Peyer's patch (tissue), 4 donors: ENCODE measurements at regions not wholly inside any gene's neighbourhood (a gene's known extent, or its start where the extent isn't known, plus 50 kb on each side); places are given as distances from the start of the nearest gene placed in this dataset.

Source experiments
- POLR2A ChIP-seq, 2 donors: fragments of 450-650 bp; IDR thresholded peaks; one replicate each; pipeline ENCODE4 v1.5.1; 2017; ENCODE audit warnings: antibody characterized with exemption in 2 of 2, mild to moderate bottlenecking in 2 of 2, moderate library complexity in 2 of 2
- TF ChIP-seq, protein P1 (sequence below), 6 experiments: fragments of 450-650 bp in 4 of 6; fragments of 200-600 bp in 2 of 6; sonication (generic) in 1 of 6; IDR thresholded peaks; one replicate each; pipeline ENCODE4 v1.5.1; 2017 to 2019; ENCODE audit warnings: antibody characterized with exemption in 6 of 6, mild to moderate bottlenecking in 3 of 6, moderate library complexity in 1 of 6

DNA sequence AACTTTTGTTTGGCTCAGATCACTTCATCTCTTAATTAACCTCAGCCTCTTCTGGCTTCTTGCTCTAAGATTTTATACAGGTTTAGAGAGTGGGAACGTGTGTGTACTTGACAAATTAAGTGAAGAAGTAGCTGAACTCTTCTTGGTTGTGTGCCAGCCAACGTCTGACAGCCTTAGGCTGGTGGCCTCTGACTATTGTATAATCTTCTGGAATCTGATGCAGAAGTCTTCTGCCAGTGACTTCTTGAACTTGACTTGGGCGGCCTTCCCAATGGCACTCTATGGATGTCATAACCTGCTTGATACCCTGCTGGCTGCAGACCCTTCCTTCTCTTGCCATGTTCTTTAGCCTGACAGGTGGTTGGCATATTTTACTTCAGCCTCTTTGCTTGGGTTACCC, 660.5 kb downstream of the DOK5 start:
- TF ChIP-seq, protein P1, sequence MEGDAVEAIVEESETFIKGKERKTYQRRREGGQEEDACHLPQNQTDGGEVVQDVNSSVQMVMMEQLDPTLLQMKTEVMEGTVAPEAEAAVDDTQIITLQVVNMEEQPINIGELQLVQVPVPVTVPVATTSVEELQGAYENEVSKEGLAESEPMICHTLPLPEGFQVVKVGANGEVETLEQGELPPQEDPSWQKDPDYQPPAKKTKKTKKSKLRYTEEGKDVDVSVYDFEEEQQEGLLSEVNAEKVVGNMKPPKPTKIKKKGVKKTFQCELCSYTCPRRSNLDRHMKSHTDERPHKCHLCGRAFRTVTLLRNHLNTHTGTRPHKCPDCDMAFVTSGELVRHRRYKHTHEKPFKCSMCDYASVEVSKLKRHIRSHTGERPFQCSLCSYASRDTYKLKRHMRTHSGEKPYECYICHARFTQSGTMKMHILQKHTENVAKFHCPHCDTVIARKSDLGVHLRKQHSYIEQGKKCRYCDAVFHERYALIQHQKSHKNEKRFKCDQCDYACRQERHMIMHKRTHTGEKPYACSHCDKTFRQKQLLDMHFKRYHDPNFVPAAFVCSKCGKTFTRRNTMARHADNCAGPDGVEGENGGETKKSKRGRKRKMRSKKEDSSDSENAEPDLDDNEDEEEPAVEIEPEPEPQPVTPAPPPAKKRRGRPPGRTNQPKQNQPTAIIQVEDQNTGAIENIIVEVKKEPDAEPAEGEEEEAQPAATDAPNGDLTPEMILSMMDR (IDR thresholded peaks at IDR 0.05): no peak
- no peak for TF ChIP-seq POLR2A (IDR thresholded peaks at IDR 0.05)
